ENCODE measurements at regions not wholly inside any gene's neighbourhood (a gene's known extent, or its start where the extent isn't known, plus 50 kb on each side); places are given as distances from the start of the nearest gene placed in this dataset.

- TF ChIP-seq CTCF (IDR thresholded peaks at IDR 0.05; ENCODE audit: insufficient read depth, low read depth, low read length) (no peak), EZH2 (IDR thresholded peaks at IDR 0.05; ENCODE audit: insufficient read depth, low read length) (no peak)
Observed at GRCh38 chr2:193810533-193810932, 1615.8 kb upstream of the TMEFF2 start.
